GM12801 (cell line): ENCODE measurements at regions not wholly inside any gene's neighbourhood (a gene's known extent, or its start where the extent isn't known, plus 50 kb on each side); places are given as distances from the start of the nearest gene placed in this dataset.

Experiments used
- TF ChIP-seq, protein P1 (sequence below): IDR thresholded peaks from one replicate; pipeline ENCODE4 v1.5.1; 2011; ENCODE audit warnings: control low read depth; ENCODE audit not compliant: insufficient read length; ENCODE audit errors: extremely low read depth

DNA sequence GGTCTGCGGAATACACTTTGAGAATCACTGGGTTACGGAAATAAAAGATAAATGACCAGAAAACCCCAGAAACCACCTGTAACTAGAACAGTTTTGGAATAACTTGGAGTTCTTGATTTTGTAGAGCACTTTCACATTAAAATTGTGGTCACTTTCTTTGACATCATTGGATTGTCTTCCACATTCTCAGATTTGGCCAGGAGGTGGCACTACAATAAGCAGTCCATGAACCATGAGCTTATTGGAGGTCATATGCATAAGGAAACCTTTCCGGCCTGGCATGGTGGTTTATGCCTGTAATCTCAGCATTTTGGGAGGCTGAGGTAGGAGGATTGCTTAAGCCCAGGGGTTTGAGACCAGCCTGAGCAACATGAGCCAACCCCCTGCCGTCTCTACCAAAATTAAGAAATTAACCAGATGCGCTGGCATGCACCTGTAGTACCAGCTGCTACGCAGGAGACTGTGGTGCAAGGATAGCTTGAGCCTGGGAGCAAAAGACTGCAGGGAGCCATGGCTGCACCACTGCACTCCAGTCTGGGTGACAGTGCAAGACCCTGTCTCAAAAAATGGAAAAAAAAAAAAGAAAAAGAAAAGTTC is 107.7 kb upstream of the CAND1 start:
- TF ChIP-seq, protein P1, sequence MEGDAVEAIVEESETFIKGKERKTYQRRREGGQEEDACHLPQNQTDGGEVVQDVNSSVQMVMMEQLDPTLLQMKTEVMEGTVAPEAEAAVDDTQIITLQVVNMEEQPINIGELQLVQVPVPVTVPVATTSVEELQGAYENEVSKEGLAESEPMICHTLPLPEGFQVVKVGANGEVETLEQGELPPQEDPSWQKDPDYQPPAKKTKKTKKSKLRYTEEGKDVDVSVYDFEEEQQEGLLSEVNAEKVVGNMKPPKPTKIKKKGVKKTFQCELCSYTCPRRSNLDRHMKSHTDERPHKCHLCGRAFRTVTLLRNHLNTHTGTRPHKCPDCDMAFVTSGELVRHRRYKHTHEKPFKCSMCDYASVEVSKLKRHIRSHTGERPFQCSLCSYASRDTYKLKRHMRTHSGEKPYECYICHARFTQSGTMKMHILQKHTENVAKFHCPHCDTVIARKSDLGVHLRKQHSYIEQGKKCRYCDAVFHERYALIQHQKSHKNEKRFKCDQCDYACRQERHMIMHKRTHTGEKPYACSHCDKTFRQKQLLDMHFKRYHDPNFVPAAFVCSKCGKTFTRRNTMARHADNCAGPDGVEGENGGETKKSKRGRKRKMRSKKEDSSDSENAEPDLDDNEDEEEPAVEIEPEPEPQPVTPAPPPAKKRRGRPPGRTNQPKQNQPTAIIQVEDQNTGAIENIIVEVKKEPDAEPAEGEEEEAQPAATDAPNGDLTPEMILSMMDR, result no peak

DNA sequence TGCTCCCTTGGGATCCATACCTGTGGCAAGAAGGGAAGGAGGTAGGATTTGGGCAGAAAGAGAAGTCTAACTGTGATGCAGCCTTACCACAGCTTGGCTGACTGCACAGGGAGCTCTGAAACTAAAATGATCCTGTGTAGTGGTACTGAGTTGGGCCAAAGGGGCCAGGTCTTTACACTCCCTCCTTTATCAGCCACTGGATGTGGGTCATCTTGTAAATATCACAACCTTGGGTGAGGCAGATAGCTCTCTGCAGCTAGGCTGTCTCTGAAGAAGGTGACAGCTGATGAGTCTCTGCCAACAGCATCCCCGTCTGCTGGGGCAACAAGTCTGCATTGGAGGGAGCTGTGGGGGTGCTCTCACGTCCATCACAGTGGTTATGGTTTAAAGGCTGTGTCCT is 95.9 kb upstream of the CAND1 start:
- TF ChIP-seq, protein P1, result no peak

DNA sequence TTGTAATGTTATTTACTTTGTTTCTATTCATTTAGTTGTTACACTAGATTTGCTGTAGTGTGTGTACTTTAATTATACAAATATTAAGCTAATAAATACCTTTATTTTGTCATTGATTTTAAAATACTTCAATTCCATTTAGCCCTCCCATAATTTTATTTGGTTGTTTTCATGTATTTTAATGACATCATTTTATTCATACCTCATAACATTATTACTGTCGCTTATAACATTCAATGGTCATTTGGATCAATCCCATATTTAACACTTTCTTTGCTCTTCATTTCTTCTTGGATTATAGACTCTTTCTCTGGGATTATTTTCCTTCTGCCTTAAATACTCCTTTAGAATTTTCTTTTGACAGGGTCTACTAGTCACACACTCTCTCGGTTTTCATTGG is 86.6 kb upstream of the CAND1 start:
- TF ChIP-seq, protein P1, result no peak

DNA sequence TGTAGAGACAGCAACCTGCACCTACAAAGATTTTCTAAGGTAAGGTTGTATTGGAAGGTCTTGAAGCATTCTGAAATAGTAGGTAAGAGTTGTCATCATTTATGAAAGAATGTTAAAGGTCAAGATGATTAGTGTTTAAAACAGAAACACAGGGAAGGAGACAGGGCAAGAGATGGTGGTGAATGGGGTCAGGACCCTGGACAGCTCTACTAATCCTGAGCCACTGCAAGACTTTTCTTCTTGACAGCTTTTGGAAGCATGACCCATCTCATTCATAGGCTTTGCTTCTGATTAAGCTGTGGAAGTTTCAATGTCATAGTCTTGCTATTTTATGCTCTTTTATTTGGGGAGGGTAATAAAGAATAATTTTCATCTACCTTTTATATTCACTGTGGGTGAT is 75.5 kb upstream of the CAND1 start:
- TF ChIP-seq, protein P1, result no peak

DNA sequence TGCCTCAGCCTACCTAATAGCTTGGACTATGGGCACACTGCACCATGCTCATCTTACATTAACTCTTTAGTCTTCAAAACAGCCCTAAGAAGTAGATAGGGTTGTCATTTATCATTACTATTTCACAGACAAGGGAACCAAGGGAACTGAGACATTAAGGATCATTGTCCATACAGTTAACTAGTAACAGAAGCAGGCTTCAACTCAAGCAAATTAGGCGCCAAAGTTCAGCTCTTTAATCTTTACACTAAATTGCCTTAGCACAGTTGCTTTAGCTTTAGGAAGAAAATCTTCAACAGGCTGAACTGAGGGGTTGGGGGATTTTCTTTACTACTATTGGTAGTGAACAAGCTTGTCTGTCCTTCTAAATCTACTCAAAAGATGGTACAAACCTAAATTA is 68.8 kb upstream of the CAND1 start:
- TF ChIP-seq, protein P1, result no peak

DNA sequence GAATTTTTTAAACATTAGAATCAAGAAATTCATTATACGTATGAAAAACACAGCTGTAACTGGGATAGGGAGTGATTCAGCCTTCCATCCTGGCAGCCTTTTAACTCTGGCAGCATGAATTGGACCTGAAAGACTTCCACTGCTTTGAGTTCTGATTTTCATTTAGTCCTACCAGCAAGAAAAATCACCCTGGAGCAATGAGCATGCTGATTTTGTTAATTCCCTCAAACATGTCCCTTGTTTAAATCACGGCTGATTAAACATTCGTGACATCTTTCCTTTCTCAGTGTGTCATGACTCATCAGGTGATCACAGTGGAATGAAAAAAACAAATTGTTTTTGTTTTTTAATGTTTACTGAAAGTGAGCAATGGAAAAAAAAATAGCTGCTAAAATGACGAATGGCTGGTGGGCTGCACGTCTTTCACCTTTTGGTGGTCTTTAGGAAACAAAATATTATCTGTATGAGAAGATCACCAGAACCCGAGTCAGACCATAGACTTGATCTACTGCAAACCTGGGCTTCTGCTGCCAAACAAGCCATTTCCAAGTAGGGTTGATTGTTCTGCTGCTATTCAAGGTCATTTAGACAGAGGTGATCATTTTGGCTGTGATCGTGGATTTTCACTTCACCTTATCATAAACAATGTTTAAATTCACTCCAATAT is 67.0 kb upstream of the CAND1 start:
- TF ChIP-seq, protein P1, result no peak

DNA sequence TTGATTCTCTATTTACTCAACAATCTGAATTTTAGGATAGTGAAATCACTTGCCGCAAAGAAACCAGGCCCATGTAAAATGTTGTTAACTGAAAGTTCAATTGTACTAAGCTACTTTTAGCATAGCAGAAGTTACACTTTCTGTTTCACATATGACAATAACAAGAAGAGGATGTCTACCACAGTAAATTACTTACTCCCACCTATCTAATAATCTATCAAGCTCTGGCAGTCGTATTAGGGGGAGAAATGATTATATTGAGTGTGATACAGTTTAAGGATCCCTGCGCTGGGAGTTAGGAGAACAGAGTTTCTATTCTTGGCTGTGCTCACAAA is 66.5 kb upstream of the CAND1 start:
- TF ChIP-seq, protein P1, result no peak
